T-helper 2 cell treated with Interferon-gamma antibody and Interleukin-4, amounts not matched to agents 5 μg/mL and 100 μg/mL, for 36 hours (primary cell): ENCODE measurements at regions not wholly inside any gene's neighbourhood (a gene's known extent, or its start where the extent isn't known, plus 50 kb on each side); places are given as distances from the start of the nearest gene placed in this dataset.

Experiments used
- DNase-seq: peaks from one replicate; pipeline ENCODE4 v3.0.0; 2021; ENCODE audit warnings: low spot score
- H3K27ac Mint-ChIP-seq: one replicate; pipeline ENCODE4 v1.8.0; 2021; ENCODE audit warnings: mild to moderate bottlenecking, mixed read lengths
- H3K27me3 Mint-ChIP-seq: one replicate; pipeline ENCODE4 v1.8.0; 2021; ENCODE audit warnings: low read depth, mixed read lengths
- H3K36me3 Mint-ChIP-seq: one replicate; pipeline ENCODE4 v1.8.0; 2021; ENCODE audit warnings: low read depth, mixed read lengths
- H3K4me1 Mint-ChIP-seq: one replicate; pipeline ENCODE4 v1.8.0; 2021; ENCODE audit warnings: low read depth, mixed read lengths
- H3K4me3 Mint-ChIP-seq: one replicate; pipeline ENCODE4 v1.8.0; 2022; ENCODE audit warnings: mild to moderate bottlenecking, moderate library complexity, mixed read lengths
- H3K9me3 Mint-ChIP-seq: one replicate; pipeline ENCODE4 v1.8.0; 2021; ENCODE audit warnings: mixed read lengths

DNA sequence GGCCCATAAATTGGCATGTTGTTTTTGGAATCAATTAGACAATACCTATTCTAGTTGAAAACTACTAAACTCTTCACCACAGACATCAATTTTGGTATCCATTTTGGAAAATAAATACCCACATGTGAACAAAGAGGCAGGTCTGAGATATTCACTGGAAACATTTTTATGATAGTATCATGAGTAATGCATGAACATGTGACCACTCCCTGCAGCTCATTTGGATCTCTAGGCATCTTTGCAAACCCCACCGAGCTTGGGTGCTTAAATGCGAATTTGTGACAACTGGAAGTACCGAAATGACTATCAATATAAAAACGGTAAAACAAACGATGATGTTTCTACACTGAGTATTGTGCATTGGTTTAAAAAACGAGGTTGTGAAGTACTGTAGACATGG lies 285.2 kb downstream of the IRF8 start:
- Mint-ChIP-seq H3K4me3 (no peak overlapping the region), H3K27ac (no peak overlapping the region), H3K4me1 (no peaks in the 10 kb centered on the region), H3K9me3 (no peaks in the 10 kb centered on the region), H3K36me3 (no peaks in the 10 kb centered on the region), H3K27me3 (no peaks in the 10 kb centered on the region)
- no peak for DNase-seq

DNA sequence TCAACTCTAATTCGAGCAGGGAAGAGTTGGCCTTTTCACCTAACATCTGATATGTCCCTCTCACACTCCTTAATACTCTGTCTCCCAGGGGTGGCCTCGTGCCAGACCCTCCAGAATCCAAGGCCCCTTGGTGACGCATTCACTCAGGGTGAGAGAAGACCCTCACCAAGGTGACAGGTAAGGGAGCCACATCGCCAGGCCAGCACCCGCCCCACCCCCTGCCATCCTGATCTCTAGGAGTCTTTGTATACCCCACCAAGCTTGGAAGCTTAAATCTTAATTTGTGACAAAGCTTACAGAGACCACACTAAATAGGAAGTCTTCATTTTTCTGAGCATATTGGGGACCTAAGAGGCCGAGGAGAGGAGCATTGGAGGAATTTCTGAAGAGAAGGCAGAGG lies 286.1 kb downstream of the IRF8 start:
- Mint-ChIP-seq H3K27ac (no peak overlapping the region), H3K4me3 (no peak overlapping the region), H3K9me3 (no peaks in the 10 kb centered on the region), H3K4me1 (no peaks in the 10 kb centered on the region), H3K27me3 (no peaks in the 10 kb centered on the region), H3K36me3 (no peaks in the 10 kb centered on the region)
- DNase-seq: no peak

DNA sequence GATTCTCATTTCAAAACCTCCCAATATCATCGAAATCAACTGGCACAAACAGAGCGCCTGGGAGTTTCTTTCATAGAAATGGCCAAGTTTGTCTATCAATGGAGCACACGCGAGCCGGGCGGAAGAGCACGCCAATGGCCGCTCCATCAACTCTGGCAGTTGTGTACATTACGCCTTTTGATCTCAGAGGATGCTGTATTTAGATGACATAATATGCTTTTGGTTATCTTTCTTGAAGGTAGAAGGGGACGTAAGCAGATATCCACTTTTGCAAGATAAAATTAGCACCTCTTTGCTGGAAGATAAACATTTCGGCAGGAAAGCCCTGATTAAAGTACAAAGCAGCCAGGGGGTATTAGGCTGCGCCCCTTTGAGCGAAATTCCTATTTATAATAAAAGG lies 287.4 kb downstream of the IRF8 start:
- Mint-ChIP-seq H3K27ac (no peak overlapping the region), H3K36me3 (no peaks in the 10 kb centered on the region), H3K4me3 (no peak overlapping the region), H3K27me3 (peaks cover 2% of the 10 kb centered on the region), H3K9me3 (no peaks in the 10 kb centered on the region), H3K4me1 (no peaks in the 10 kb centered on the region)
- DNase-seq: no peak

DNA sequence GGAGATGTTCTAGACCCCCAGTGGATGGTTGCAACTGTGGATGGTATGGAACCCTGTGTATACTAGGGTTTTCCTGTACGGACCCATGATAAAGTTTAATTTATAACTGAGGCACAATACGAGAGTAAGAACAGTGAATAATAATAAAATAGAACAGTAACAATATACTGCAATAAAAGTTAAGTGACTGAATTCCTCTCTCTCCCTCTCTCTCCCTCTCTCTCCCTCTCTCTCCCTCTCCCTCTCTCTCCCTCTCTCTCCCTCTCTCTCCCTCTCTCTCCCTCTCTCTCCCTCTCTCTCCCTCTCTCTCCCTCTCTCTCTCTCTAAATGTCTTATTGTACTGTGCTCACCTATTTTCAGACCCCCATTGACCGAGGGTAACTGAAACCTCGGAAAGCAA lies 291.0 kb downstream of the IRF8 start:
- H3K27me3 Mint-ChIP-seq: peaks cover 9% of the 10 kb centered on the region

DNA sequence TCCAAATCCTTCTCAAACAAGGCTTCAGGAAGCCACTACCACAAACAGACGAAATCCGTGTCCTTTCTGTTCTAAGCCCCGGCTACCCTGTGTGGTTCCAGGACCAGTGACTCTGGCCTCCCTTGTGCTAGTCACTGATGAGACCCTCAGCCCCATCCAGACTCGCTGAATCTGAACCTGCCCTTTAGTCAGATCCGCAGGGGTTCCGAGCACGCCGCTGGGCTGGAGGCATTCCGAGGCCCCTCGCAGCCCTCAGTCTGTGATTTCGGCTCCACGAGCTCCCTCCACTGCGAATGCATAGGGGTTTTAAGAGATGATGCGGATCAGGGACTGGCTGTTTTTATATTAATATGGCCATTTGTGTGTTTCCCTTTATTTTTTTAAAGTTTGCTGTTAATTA lies 292.7 kb downstream of the IRF8 start:
- Mint-ChIP-seq H3K4me1 (no peaks in the 10 kb centered on the region), H3K9me3 (no peaks in the 10 kb centered on the region), H3K27me3 (peaks cover 15% of the 10 kb centered on the region), H3K4me3 (no peak overlapping the region), H3K36me3 (no peaks in the 10 kb centered on the region), H3K27ac (no peak overlapping the region)
- DNase-seq: no peak

More for the DNA sequence above, 291.0 kb downstream of the IRF8 start:
- no peak overlapping the region for H3K27ac Mint-ChIP-seq
- no peak for DNase-seq
- H3K9me3 Mint-ChIP-seq: no peaks in the 10 kb centered on the region
- no peak overlapping the region for H3K4me3 Mint-ChIP-seq
- H3K4me1 Mint-ChIP-seq: no peaks in the 10 kb centered on the region
- H3K36me3 Mint-ChIP-seq: no peaks in the 10 kb centered on the region

DNA sequence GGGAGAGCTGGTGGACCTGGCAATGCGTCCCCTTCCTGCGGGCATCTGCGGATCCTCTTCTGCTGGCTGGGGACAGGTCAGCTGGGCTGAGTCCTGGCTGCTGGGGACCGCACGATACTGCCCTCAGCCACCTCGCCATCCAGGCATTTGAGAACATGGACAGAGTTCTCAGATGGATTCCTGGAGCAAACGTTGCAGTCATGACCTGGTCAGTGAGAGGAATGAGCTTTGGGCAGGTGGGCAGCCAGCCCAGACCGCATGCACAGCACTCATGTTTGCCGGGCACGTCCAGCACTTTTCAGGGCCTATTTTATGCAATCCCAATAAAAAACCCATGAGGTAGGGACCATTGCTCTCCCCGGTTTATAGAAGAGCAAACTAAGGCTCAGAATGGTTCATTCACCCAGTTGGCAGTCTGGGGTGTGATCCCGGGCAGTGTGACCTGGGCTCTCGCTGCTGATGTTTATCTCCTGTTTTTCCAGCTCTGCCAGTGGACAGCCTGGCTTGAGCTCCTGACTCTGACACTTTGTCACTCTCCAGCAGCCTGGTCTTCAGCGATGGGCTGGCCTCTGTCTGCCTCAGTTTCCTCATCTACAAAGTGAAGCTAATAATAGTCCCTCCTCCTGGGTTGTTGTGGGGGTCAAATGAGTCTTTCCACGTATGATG lies 294.7 kb downstream of the IRF8 start:
- DNase-seq: no peak
- Mint-ChIP-seq H3K4me1 (no peaks in the 10 kb centered on the region), H3K9me3 (no peaks in the 10 kb centered on the region), H3K27me3 (peaks cover 35% of the 10 kb centered on the region), H3K4me3 (no peak overlapping the region), H3K27ac (no peak overlapping the region), H3K36me3 (no peaks in the 10 kb centered on the region)

DNA sequence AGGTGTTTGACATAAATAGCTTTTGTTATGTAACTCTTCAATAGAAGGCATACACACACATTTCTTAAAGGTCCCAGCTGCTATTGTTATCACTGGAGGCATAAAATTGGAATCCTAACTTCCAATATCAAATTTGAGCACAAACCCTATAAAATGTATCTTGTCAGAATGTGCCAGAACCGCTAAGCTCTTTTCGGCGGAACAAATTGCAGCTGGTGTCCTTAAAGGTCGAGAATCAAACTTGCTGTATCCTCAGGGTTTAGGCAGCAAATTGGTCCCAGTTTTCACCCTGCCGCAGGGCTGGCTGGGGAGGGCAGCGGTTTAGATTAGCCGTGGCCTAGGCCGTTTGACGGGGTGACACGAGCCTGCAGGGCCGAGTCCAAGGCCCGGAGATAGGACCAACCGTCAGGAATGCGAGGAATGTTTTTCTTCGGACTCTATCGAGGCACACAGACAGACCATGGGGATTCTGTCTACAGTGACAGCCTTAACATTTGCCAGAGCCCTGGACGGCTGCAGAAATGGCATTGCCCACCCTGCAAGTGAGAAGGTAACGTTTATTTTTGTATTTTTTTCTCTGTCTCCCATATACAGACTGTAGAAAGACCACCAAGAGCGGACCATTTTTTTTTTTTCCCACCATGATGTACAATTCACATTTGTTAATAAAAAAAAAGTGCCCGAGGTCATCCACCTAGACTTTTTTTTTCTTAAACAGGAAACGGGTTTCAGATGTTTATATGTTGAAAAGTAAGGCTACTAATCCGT lies 297.1 kb downstream of the IRF8 start:
- Mint-ChIP-seq H3K4me3 (no peak overlapping the region), H3K9me3 (no peaks in the 10 kb centered on the region), H3K27ac (no peak overlapping the region), H3K27me3 (peaks cover 55% of the 10 kb centered on the region), H3K36me3 (no peaks in the 10 kb centered on the region), H3K4me1 (no peaks in the 10 kb centered on the region)
- DNase-seq: no peak

DNA sequence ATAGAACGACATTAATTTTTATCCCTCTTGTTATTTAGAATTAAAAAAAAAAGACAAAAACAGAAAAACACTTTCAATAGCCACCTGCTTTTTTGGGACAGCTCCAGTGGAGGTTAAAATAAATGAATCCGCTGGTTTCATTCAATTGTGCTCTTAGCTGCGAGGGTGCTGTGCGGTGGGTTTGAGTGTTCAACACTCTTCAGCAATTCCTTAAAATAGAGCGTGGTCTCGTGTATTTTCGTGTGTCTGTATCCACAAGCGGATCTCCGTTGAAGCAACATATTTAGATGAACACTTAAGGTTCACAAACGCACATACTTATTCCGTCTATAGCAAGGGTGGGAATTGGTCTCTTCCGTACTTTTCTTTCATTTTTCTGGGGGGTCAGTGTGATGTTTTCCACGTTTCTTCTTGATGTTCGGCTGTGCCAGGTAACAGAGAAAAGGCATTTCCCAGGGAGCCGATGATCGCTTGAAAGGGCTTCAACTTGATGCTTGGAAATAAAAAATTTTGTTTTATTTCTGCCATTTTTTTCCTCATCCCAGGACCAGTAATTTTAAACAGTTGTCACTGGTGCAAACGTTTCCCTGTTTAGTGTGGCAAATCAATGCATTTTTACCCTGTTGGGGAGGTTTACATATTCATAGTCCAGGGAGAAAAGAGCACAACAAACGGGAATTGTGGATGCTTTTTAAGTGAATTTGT lies 297.9 kb downstream of the IRF8 start:
- Mint-ChIP-seq H3K9me3 (no peaks in the 10 kb centered on the region), H3K4me1 (no peaks in the 10 kb centered on the region), H3K27ac (no peak overlapping the region), H3K4me3 (no peak overlapping the region), H3K36me3 (no peaks in the 10 kb centered on the region), H3K27me3 (peaks cover 55% of the 10 kb centered on the region)
- no peak for DNase-seq

DNA sequence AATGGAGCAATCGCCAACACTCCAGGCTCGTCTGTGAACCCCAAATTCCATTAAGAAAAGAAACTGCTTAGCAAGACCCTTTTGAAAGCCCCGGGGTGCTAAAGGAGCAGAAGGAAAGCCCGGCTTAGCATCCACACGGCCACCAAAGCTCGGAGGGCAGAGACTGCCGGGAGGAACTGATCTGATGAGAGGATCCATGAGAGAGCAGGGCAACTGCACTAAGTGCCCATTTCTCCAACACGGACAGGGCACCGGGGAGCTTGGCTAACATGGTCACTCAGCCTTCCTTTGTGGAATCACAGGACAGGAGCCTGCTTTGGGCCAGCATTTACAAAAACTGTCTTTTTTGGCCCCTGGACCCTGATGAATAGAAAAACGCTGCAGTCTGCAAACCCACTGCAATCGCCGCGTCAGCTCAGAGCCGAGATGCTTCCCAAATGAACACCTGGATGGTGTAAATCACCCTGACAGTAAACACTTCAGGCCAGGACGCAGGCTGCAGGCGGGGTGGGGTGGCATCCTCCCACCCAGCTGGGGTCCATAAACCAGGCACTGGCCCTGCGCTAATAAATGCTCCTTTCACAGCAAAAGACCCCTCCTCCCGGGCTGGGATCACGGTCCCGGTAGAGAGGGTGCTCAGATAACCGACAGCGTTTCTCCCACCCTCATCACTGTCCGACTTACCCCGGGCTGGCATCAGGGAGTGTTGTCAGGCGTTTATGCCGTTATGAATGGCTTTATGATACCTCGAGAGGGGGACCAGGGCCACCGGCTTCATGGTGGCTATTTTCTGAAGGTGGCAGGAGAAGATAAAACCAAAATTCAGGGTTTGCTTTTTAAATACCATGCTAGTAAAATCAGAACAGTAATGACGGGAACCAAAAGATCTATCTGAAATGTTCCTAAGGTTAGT lies 299.5 kb downstream of the IRF8 start:
- no peaks in the 10 kb centered on the region for H3K9me3 Mint-ChIP-seq
- H3K4me1 Mint-ChIP-seq: no peaks in the 10 kb centered on the region
- H3K36me3 Mint-ChIP-seq: no peaks in the 10 kb centered on the region
- no peak overlapping the region for H3K4me3 Mint-ChIP-seq
- no peak for DNase-seq
- peaks cover 56% of the 10 kb centered on the region for H3K27me3 Mint-ChIP-seq
- no peak overlapping the region for H3K27ac Mint-ChIP-seq

DNA sequence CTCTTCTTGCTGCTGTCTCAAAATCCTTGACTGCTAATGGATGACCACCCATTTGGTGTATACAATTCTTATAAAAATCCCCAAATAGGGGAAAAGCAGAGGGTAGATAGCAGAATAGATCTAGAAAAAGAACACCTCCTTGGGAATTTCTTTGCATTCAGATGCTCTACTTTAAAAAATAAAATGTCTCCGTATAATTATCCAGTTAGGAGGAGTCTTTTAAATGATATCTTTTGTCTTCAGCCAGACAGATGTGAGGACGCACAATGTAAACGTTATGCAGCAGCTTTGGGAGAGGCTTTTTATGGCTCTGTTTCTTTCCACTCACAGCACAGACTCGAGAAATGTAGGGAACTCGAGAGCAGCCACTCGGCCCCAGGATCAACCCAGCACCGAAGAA lies 300.2 kb downstream of the IRF8 start:
- Mint-ChIP-seq H3K27me3 (peaks cover 58% of the 10 kb centered on the region), H3K27ac (no peak overlapping the region), H3K4me3 (no peak overlapping the region), H3K4me1 (no peaks in the 10 kb centered on the region), H3K9me3 (no peaks in the 10 kb centered on the region), H3K36me3 (no peaks in the 10 kb centered on the region)
- no peak for DNase-seq

DNA sequence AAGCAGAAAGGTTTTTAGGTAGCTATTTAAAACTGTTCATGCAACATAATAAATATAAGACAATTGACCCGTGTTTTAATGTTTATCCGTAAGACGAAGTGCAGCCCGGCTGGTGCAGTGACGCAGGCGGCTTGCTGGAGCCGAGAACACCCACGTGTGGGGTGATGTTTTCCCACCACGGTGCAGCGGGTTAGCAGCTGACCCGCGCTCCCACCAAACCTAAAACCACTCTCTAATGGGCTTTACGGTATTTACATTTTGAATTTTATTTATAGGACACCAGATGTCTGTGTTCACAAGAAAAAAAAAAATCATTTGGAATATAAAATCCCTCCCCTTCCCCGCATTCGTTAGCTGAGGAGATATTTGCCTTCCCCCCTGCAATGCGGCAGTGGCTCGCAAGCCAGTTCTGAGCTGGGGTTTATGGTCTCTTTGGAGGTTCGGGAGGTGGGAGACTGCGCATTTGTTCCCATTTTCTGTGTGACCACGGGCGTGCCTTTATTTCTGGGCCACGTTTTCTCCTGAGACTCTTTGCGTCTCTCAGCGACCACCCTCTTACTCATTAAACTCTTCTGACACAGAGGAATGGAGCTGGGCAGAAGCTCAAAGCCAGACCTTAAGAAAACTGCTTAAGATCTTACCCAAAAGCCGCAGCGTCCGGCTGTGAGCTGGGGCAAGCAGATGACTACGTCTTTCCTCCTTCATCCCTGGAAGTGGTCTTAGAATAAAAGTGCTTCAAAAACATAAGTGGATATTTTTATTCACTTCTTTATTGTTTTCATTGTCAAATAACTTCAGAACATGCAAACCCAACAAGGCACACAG lies 301.1 kb downstream of the IRF8 start:
- Mint-ChIP-seq H3K27me3 (peaks cover 58% of the 10 kb centered on the region), H3K9me3 (no peaks in the 10 kb centered on the region), H3K36me3 (no peaks in the 10 kb centered on the region), H3K27ac (no peak overlapping the region), H3K4me3 (no peak overlapping the region), H3K4me1 (no peaks in the 10 kb centered on the region)
- DNase-seq: no peak

DNA sequence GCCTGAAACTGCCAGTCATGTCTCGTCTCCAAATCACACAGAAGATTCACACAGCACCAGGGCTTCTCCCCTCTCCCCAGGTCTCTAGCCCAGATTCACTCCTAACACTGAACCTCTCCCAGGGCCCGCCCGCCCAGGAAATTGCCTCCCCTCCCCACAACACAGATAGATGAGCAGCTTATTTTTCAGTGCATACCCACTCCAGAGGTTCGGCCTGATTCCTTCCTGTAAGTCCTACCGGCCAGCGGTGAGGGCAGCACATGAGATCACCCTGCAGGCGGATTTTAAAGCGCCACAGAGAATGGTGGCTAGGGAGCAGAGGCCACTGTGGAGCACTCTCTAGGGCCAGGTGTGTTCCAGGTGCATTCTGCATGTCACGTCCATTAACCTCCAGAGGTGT lies 301.8 kb downstream of the IRF8 start:
- Mint-ChIP-seq H3K4me1 (no peaks in the 10 kb centered on the region), H3K27me3 (peaks cover 56% of the 10 kb centered on the region), H3K27ac (no peak overlapping the region), H3K9me3 (no peaks in the 10 kb centered on the region), H3K36me3 (no peaks in the 10 kb centered on the region), H3K4me3 (no peak overlapping the region)
- DNase-seq: no peak

DNA sequence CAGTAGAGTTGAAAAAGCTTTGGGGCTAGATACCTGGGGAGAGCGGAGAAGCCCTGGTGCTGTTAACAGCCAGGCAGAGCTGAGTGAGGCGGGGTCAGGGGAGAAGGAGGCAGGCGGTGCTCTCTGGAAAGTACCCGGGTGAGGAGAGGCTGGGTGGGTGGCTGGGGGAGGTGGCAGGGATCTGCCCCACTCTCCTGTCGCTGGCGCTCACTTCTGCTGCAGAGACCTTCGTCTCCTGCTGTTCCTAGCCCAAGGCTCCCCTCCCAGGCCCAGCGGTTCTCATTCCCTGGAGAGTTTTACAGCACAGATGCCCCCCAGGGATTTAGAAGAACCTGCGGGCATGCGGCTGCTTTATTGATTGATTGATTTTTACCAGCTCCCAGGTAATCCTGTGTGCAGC lies 302.8 kb downstream of the IRF8 start:
- no peak for DNase-seq
- H3K27ac Mint-ChIP-seq: no peak overlapping the region
- H3K36me3 Mint-ChIP-seq: no peaks in the 10 kb centered on the region
- H3K9me3 Mint-ChIP-seq: no peaks in the 10 kb centered on the region
- peaks cover 50% of the 10 kb centered on the region for H3K27me3 Mint-ChIP-seq
- no peaks in the 10 kb centered on the region for H3K4me1 Mint-ChIP-seq
- H3K4me3 Mint-ChIP-seq: no peak overlapping the region
